Chondrocyte (in vitro differentiated cells): ENCODE measurements at regions not wholly inside any gene's neighbourhood (a gene's known extent, or its start where the extent isn't known, plus 50 kb on each side); places are given as distances from the start of the nearest gene placed in this dataset.

ENCODE experiments used
- DNase-seq: peaks from one replicate; pipeline ENCODE4 v3.0.0; 2021; ENCODE audit warnings: mixed read lengths, low spot score
- H3K27ac Mint-ChIP-seq: one replicate; pipeline ENCODE4 v1.8.0; 2021; ENCODE audit warnings: mild to moderate bottlenecking, moderate library complexity, mixed read lengths; ENCODE audit not compliant: unreplicated experiment
- H3K27me3 Mint-ChIP-seq: 2 replicates; pipeline ENCODE4 v1.8.0; 2021; ENCODE audit warnings: low read depth, mixed read lengths
- H3K36me3 Mint-ChIP-seq: 2 replicates; pipeline ENCODE4 v1.8.0; 2021; ENCODE audit warnings: low read depth, mixed read lengths
- H3K4me1 Mint-ChIP-seq: 2 replicates; pipeline ENCODE4 v1.8.0; 2021; ENCODE audit warnings: low read depth, mild to moderate bottlenecking, mixed read lengths
- H3K4me3 Mint-ChIP-seq: one replicate; pipeline ENCODE4 v1.8.0; 2021; ENCODE audit warnings: mild to moderate bottlenecking, moderate library complexity, mixed read lengths; ENCODE audit not compliant: unreplicated experiment
- H3K9me3 Mint-ChIP-seq: 2 replicates; pipeline ENCODE4 v1.8.0; 2021; ENCODE audit warnings: low read depth, mixed read lengths
- TF ChIP-seq, protein P1 (sequence below): fragments of 200-600 bp; sonication (generic); IDR thresholded peaks from 2 replicates; pipeline ENCODE4 v1.5.0; 2021; ENCODE audit warnings: antibody characterized with exemption, mild to moderate bottlenecking, moderate library complexity

DNA sequence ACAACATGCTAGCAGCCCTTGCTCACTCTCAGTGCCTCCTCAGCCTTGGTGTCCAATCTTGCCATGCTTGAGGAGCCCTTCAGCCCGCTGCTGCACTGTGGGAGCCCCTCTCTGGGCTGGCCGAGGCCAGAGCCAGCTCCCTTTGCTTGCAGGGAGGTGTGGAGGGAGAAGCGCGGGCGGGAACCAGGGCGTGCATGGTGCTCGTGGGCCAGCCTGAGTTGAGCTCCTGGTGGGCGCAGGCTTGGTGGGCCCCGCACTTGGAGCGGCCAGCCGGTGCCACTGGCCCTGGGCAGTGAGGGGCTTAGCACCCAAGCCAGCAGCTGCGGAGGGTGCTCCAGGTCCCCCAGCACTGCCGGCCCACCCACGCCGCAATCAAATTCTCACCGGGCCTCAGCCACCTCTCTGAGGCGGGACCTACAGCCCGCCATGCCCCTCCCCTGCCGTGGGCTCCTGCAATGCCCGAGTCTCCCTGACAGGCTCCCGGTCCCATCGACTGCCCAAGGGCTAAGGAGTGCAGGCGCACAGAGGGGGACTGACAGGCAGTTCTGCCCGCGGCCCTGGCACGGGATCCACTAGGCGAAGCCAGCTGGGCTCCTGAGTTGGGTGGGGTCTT is 333.5 kb downstream of the KCNN2 start:
- Mint-ChIP-seq H3K9me3 (peaks cover 31% of the 10 kb centered on the region), H3K4me3 (no peak overlapping the region), H3K27ac (no peak overlapping the region), H3K27me3 (no peaks in the 10 kb centered on the region), H3K4me1 (no peaks in the 10 kb centered on the region), H3K36me3 (no peaks in the 10 kb centered on the region)
- TF ChIP-seq, protein P1, sequence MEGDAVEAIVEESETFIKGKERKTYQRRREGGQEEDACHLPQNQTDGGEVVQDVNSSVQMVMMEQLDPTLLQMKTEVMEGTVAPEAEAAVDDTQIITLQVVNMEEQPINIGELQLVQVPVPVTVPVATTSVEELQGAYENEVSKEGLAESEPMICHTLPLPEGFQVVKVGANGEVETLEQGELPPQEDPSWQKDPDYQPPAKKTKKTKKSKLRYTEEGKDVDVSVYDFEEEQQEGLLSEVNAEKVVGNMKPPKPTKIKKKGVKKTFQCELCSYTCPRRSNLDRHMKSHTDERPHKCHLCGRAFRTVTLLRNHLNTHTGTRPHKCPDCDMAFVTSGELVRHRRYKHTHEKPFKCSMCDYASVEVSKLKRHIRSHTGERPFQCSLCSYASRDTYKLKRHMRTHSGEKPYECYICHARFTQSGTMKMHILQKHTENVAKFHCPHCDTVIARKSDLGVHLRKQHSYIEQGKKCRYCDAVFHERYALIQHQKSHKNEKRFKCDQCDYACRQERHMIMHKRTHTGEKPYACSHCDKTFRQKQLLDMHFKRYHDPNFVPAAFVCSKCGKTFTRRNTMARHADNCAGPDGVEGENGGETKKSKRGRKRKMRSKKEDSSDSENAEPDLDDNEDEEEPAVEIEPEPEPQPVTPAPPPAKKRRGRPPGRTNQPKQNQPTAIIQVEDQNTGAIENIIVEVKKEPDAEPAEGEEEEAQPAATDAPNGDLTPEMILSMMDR, result no peak
- no peak for DNase-seq

GRCh38 chr5:114686356-114686755 is 324.5 kb downstream of the KCNN2 start:
- DNase-seq, result no peak
- H3K36me3 Mint-ChIP-seq, result no peaks in the 10 kb centered on the region
- TF ChIP-seq, protein P1, result no peak
- peaks cover 23% of the 10 kb centered on the region for H3K9me3 Mint-ChIP-seq
- peaks cover 1% of the 10 kb centered on the region for H3K27me3 Mint-ChIP-seq
- no peaks in the 10 kb centered on the region for H3K4me1 Mint-ChIP-seq
- no peak overlapping the region for H3K4me3 Mint-ChIP-seq
- H3K27ac Mint-ChIP-seq, result no peak overlapping the region

GRCh38 chr5:114678778-114679177 is 316.9 kb downstream of the KCNN2 start:
- DNase-seq, result no peak
- no peaks in the 10 kb centered on the region for H3K4me1 Mint-ChIP-seq
- H3K27ac Mint-ChIP-seq, result no peak overlapping the region
- TF ChIP-seq, protein P1, result no peak
- no peaks in the 10 kb centered on the region for H3K36me3 Mint-ChIP-seq
- H3K9me3 Mint-ChIP-seq, result peaks cover 13% of the 10 kb centered on the region
- H3K4me3 Mint-ChIP-seq, result no peak overlapping the region
- peaks cover 1% of the 10 kb centered on the region for H3K27me3 Mint-ChIP-seq

DNA sequence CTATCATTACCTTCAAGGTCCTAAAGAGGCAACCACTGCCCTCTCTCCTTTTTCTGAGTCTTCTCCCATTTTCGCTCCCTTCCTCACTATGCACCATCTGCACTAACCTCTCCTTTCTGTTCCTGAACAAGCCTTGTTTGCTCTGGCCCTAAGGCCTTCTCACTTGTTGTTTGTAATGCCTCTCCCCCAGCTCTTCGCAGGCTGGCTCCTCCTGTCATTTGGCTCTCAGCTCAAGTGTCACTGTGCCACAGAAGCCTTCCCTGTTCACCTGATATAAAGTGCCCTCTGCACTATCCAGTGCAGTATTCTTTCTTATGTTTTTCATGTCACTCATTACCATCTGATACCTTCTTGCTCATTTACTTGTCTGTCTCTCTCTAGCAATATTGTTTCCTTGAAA is 303.7 kb downstream of the KCNN2 start:
- peaks cover 17% of the 10 kb centered on the region for H3K9me3 Mint-ChIP-seq
- TF ChIP-seq, protein P1, result no peak
- no peak overlapping the region for H3K27ac Mint-ChIP-seq
- H3K4me1 Mint-ChIP-seq, result no peaks in the 10 kb centered on the region
- no peaks in the 10 kb centered on the region for H3K36me3 Mint-ChIP-seq
- H3K4me3 Mint-ChIP-seq, result no peak overlapping the region
- no peaks in the 10 kb centered on the region for H3K27me3 Mint-ChIP-seq
- DNase-seq, result no peak

DNA sequence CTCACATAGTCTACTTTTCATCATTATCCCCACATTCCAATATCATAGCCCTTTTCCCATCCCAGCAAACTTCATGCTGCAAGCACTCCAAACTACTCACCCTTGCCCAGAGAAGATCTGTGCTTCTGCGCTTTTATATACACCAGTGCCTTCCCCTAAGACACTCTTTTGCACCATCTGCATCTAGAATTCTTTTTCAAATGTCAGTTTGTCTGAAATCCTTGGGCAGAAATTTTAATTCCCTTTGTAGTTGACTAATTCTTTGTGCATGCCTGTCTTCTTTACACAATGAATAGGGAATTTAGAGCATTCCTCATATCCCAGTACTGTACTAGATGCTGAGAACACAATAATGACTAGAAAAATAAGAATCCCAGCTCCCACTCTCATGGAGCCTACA is 298.9 kb downstream of the KCNN2 start:
- H3K4me1 Mint-ChIP-seq, result no peaks in the 10 kb centered on the region
- TF ChIP-seq, protein P1, result no peak
- H3K27me3 Mint-ChIP-seq, result no peaks in the 10 kb centered on the region
- no peak overlapping the region for H3K4me3 Mint-ChIP-seq
- DNase-seq, result no peak
- H3K36me3 Mint-ChIP-seq, result no peaks in the 10 kb centered on the region
- H3K9me3 Mint-ChIP-seq, result peaks cover 7% of the 10 kb centered on the region
- no peak overlapping the region for H3K27ac Mint-ChIP-seq
